ENCODE measurements at regions not wholly inside any gene's neighbourhood (a gene's known extent, or its start where the extent isn't known, plus 50 kb on each side); places are given as distances from the start of the nearest gene placed in this dataset.

GRCh38 chr2:66080127-66080526 is 354.8 kb upstream of the MEIS1 start (continued):
- TF ChIP-seq HOXD13 (CRISPR knock-in tag; IDR thresholded peaks at IDR 0.05; ENCODE audit: borderline replicate concordance): peak; percentile 46; the same call in 1 of the 2 replicates
- no peak for TF ChIP-seq ZBTB7A (tag by site-specific recombination; IDR thresholded peaks at IDR 0.05; ENCODE audit: low read depth)
- TF ChIP-seq ZNF610 (tag by site-specific recombination; IDR thresholded peaks at IDR 0.05; ENCODE audit: borderline replicate concordance): peak; percentile 59; the same call in 1 of the 2 replicates
- peak; percentile 86 for TF ChIP-seq ZNF184 (tag by site-specific recombination; IDR thresholded peaks at IDR 0.05)
- no peak for TF ChIP-seq YY1 (tag by site-specific recombination; IDR thresholded peaks at IDR 0.05)
- 0 out of 2 replicates have a peak, but pooled peaks have one; percentile 23 for TF ChIP-seq ZNF223 (tag by site-specific recombination; IDR thresholded peaks at IDR 0.05)
- no peak for TF ChIP-seq ELK4 (IDR thresholded peaks at IDR 0.05; ENCODE audit: borderline replicate concordance, low read depth, low read length)
- TF ChIP-seq ZSCAN5A (tag by site-specific recombination; IDR thresholded peaks at IDR 0.05): no peak
- TF ChIP-seq ZNF629 (tag by site-specific recombination; IDR thresholded peaks at IDR 0.05): peak; percentile 82
- peak; percentile 32 for TF ChIP-seq ZNF596 (tag by site-specific recombination; IDR thresholded peaks at IDR 0.05)
- TF ChIP-seq ZBTB26 (tag by site-specific recombination; optimal IDR thresholded peaks at IDR 0.05): no peak
- peak; percentile 85 for TF ChIP-seq INSM2 (tag by site-specific recombination; IDR thresholded peaks at IDR 0.05)
- no peak for TF ChIP-seq ZNF292 (tag by site-specific recombination; IDR thresholded peaks at IDR 0.05; ENCODE audit: borderline replicate concordance, low read depth)
- TF ChIP-seq ZNF792 (tag by site-specific recombination; IDR thresholded peaks at IDR 0.05): no peak
- no peak for TF ChIP-seq ZNF416 (tag by site-specific recombination; IDR thresholded peaks at IDR 0.05)
- TF ChIP-seq PBX3 (CRISPR knock-in tag; IDR thresholded peaks at IDR 0.05): no peak
- TF ChIP-seq ZNF785 (tag by site-specific recombination; IDR thresholded peaks at IDR 0.05): no peak
- no peak for TF ChIP-seq ZNF266 (tag by site-specific recombination; IDR thresholded peaks at IDR 0.05; ENCODE audit: low read depth)
- TF ChIP-seq ZNF571 (tag by site-specific recombination; IDR thresholded peaks at IDR 0.05): no peak
- TF ChIP-seq ZNF514 (tag by site-specific recombination; IDR thresholded peaks at IDR 0.05): no peak
- TF ChIP-seq ZNF664 (tag by site-specific recombination; IDR thresholded peaks at IDR 0.05): peak; percentile 43; the same call in 1 of the 2 replicates
- peak; percentile 94 for TF ChIP-seq ZNF600 (tag by site-specific recombination; IDR thresholded peaks at IDR 0.05)
- TF ChIP-seq KLF16 (tag by site-specific recombination; IDR thresholded peaks at IDR 0.05): peak; percentile 81
- TF ChIP-seq ZNF621 (tag by site-specific recombination; IDR thresholded peaks at IDR 0.05): no peak
- no peak for TF ChIP-seq ZNF791 (tag by site-specific recombination; IDR thresholded peaks at IDR 0.05)
- TF ChIP-seq ZNF692 (tag by site-specific recombination; IDR thresholded peaks at IDR 0.05): peak; percentile 84
- TF ChIP-seq ZNF112 (tag by site-specific recombination; IDR thresholded peaks at IDR 0.05): no peak
- TF ChIP-seq BCL11A (tag by site-specific recombination; IDR thresholded peaks at IDR 0.05; ENCODE audit: low read depth): peak; percentile 52; the same call in 1 of the 2 replicates
- peak; percentile 77 for TF ChIP-seq OVOL3 (tag by site-specific recombination; IDR thresholded peaks at IDR 0.05)
- peak; percentile 91 for TF ChIP-seq BCL6B (tag by site-specific recombination; IDR thresholded peaks at IDR 0.05)
- peak; percentile 37; the same call in 1 of the 2 replicates for TF ChIP-seq ZNF76 (tag by site-specific recombination; IDR thresholded peaks at IDR 0.05; ENCODE audit: borderline replicate concordance, low read depth)
